HG02623 (cell line): ENCODE measurements at regions not wholly inside any gene's neighbourhood (a gene's known extent, or its start where the extent isn't known, plus 50 kb on each side); places are given as distances from the start of the nearest gene placed in this dataset.
"Not testable (repeated sequence)": the region's sequence is repeated elsewhere in the genome, so short reads cannot be mapped to it uniquely, and the experiment has no call there.

Experiments used
- ATAC-seq: cut with Tn5 transposase; IDR thresholded peaks from one replicate; pipeline ENCODE4 v1.9.1; 2021; ENCODE audit warnings: moderate library complexity; ENCODE audit not compliant: unreplicated experiment

DNA sequence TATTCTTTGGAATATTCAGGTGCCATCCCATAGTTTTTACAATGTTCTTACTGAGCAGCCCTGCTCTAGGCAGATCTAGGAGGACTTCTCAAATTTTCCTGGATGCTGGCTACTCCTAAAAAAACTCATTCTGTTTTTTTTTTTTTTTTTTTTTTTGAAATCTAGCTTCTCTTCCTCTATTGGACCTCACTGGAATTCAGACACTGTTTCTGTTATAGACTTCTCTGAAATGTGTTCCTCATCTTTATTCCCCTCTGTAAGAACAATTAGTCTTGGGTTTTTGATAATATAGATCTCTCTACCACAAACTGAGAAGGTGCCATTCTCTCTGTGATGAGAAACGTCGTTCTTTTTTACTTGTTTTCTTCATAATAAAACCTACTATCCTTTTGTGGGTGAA, 115.3 kb upstream of the CCND2 start:
- ATAC-seq = no peak

- ATAC-seq = no peak
These were observed 116.4 kb upstream of the CCND2 start for GRCh38 chr12:4157122-4157521.

DNA sequence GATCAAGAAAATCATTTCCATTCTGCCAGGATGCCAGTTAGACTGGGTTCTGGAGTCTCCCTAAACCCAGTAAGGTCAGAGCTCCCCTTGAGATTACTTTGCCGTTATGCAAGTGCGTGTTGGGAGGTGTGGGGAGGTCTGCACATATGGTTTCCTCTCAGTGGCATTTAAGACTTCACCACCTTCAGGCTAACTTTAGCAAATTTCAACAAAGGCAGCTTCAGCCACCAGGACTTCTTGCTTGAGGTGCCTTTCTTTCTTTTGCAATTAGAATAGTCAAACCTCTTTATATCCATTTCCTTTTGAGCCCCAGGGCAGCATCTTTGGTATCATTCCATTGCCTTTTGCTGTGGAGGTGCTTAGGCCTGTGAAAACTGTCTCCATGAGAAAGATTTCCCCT, 117.2 kb upstream of the CCND2 start:
- no peak for ATAC-seq

DNA sequence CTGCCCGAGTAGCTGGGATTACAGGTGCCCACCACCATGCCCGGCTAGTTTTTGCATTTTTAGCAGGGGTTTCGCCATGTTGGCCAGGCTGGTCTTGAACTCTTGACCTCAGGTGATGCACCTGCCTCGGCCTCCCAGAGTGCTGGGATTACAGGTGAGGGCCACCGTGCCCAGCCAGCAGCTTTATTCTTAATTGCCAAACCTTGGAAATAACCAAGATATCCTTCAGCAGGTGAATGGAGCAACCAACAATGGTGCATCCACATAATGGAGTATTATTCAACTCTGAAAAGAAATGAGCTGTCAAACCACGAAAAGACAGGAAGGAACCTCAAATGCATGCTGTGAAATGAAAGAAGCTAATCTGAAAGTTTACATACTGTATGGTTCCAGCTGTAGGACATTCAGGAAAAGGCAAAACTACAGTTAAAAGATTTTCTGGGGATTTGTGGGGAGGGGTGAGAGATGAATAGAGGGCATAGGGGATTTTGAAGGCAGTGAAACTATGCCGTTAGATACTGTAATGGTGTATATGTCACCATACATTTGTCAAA, 118.8 kb upstream of the CCND2 start:
- ATAC-seq = no peak

GRCh38 chr12:4153343-4153892, 120.1 kb upstream of the CCND2 start:
- ATAC-seq = peak; percentile 75

DNA sequence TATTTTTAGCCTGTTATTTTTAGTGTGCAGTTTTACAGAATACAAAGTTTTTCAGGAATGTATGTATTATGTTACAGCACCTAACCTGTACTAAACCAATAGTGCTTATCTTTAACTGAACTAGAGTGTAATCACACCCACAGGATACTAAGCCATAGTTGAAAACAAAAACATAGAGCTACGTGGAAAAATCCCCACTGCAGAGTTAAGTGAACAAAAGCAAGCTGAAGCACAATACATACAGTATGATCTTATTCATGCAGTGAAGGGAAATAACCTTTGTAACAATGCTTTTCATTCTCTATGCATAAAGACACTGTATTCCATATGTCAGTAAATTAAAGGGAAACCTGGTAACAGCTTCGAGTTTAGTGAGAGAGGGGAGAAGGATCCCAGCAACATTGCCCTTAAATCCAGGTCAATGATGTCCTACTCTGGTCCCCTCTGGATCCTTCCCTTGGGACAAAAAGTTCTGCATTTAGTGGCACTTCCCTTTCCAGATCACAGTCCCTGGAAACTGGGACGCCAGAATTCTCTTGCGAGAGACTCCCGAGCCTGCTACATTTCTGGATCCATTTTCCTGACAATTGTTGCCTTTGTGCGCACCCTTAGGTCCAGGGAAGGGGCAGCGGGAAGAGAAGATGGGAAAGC, 121.3 kb upstream of the CCND2 start:
- ATAC-seq = no peak

DNA sequence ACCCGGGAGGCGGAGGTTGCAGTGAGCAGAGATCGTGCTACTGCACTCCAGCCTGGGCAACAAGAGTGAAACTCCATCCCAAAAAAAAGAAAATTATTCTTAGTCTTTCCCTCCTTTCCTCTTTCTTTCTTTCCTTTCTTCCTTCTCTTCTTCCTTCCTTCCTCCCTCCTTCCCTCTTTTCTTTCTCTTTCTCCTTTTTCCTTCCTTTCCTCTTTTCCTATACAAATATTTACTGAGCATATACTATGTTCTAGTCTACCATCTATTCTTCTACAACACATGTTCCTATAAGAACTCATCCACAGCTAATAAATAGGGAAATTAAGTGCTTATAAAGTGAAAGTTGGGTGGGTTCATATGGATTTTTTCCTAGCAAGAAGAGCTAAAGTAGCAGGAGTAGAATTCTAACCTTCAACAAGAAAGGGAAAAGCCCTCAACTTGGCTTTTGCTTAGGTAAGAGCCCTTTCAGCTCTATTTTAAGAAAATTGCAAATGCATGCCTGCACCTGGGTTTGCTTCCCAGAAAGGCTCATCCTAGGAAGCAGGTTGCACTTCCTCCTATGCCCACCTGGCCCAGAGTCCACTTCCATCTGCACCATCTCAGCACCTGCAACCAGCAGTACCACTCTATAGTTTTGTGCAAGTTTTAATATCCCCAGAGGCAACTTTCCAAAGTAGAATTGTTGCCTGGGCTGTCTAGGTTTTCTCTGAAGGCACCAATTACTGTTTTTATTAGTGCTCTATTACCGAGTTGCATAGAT, 122.0 kb upstream of the CCND2 start:
- ATAC-seq = no peak

DNA sequence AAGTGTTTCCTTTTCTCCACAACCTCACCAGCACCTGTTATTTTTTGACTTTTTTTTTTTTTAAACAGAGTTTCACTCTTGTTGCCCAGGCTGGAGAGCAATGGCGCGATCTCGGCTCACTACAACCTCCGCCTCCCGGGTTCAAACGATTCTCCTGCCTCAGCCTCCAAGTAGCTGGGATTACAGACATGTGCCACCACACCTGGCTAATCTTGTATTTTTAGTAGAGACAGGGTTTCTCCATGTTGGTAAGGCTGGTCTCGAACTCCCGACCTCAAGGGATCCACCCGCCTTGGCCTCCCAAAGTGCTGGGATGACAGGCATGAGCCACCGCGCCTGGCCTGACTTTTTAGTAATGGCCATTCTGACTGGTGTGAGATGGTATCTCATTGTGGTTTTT, 123.2 kb upstream of the CCND2 start:
- not testable (repeated sequence) for ATAC-seq

DNA sequence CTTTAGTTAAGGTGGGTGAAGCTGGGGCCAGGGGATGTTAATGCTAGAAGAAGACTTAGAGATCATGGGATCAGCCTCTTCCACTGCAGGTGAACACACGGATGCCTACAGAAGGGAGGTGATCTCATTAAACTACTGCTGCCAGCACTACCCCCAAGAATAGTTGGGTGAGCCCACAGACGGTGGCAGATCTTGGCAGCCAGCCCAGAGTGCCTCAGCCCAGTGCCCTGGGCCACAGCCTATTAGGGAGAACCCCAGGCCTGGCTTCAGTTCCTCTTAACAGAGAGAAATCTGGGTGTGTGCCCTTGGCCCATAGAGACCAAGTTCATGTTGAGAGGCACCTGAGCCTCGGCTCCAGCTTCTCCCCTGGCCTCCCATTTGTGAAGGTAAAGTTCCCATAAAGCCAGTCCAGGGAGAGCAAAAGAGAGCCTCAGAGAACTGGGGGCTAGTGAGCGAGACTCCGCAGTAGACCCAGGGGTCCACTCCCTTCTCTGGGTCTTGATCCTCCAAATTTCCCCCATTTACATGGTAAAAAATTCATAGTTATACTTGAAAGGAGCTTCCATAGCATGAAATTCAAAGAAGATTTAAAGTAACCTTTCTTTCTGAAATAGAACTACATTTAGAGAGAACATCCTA, 125.0 kb upstream of the CCND2 start:
- ATAC-seq = peak; percentile 39

GRCh38 chr12:4147031-4147481, 126.5 kb upstream of the CCND2 start:
- no peak for ATAC-seq

- ATAC-seq = no peak
These were observed 127.3 kb upstream of the CCND2 start for GRCh38 chr12:4145990-4146859.

DNA sequence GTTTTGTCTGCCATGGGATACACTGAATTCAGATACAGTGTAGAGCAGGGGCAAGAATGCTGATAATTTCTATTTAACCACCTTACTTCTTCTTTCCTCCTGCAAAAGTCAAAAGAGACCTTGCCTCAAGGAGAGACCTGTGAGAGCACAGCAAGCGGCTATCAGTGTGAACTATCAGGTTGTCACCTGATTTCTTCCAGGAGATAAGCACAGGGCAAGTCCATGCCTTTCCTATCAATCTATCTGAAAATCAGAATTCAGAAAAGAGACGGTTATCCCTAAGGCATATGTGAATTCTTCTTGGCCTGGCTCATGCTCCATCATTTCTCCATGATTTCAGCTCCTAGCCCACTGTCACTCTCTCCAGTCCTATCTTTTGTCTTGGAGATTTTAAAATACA, 128.9 kb upstream of the CCND2 start:
- no peak for ATAC-seq

DNA sequence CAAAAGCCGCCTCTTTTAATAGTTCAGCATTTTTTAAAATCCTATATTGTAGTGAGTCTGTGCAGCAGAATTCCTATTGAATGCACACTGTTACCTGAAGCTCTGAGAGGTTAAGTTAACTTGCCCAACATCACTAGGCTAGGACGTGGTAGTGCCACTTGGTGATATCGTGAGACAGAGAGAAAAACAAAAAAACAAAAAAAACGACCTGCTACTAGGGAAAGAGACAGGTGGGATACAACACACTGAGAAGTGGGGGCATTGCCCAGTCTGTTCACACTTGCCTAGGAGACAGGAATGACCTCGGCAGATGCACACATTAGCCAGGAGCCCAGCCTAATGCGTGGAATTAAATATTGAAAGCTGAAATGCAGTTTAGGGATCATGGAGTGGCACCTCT, 129.7 kb upstream of the CCND2 start:
- no peak for ATAC-seq

GRCh38 chr12:4141348-4142270, 132.0 kb upstream of the CCND2 start:
- ATAC-seq = no peak

DNA sequence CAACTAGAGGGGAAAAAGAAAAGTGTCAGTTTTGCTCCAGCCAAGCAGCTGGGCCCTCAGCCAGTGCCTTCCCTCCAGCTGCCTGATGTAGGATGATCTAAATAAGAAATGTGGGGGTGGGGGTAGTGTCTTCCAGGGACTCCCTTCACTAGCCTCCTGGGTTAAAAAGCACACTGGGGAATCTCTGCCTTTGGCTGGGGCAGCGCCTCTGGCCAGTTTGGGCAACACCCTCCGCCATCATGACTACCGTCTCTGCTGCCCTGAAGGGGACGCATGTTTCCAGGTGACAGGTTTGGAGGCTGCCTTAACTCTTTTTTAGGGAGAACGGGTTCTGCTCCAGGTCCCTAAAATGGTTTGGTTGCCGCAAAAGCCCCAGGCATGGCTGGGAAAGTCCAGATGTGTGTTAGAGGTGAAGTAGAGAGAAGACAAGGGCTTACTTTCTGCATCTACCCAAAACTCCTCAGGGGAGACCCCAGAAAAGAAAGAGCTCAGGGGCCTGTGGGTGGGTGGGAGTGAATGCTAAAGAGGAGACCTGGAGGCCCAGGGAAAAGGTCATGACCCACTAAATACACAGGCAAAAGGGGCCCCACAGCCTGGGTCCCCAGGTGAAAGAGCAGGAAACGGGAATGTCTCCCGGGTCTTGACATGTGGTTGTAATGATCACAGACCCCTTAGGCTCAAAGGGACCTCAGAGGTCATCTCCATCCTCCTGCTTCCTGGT, 132.8 kb upstream of the CCND2 start:
- ATAC-seq = no peak

DNA sequence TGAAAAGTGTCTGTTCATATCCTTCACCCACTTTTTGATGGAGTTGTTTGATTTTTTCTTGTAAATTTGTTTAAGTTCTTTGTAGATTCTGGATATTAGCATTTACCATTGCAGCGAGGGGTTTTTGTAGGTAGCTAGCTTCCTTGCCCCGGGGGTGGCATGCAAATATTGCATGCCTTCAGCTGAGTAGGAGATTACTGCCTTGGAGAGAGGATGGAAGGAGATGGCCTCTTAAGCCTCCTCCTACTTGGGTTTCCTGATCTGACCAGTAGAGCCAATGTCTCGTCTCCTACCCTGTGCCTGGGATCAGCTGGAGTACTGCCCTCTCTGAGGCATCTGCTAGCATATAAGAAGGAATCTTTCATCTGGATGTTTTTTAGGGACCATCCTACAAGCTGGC, 134.4 kb upstream of the CCND2 start:
- no peak for ATAC-seq

GRCh38 chr12:4138532-4138931, 135.0 kb upstream of the CCND2 start:
- not testable (repeated sequence) for ATAC-seq

GRCh38 chr12:4138051-4138450, 135.5 kb upstream of the CCND2 start:
- ATAC-seq = no peak

GRCh38 chr12:4137441-4137840, 136.1 kb upstream of the CCND2 start:
- no peak for ATAC-seq
